Lower leg skin (tissue), 3 donors: ENCODE measurements at regions not wholly inside any gene's neighbourhood (a gene's known extent, or its start where the extent isn't known, plus 50 kb on each side); places are given as distances from the start of the nearest gene placed in this dataset.

Source experiments
- POLR2A ChIP-seq, 2 donors: fragments of 450-650 bp; IDR thresholded peaks; one replicate each; pipeline ENCODE4 v1.6.1; 2016 to 2017; ENCODE audit warnings: antibody characterized with exemption in 2 of 2, mild to moderate bottlenecking in 1 of 2, moderate library complexity in 1 of 2
- TF ChIP-seq, protein P1 (sequence below), 3 donors: fragments of 450-650 bp; IDR thresholded peaks; one replicate each; pipeline ENCODE4 v1.5.1; 2016; ENCODE audit warnings: antibody characterized with exemption in 3 of 3, mild to moderate bottlenecking in 3 of 3, moderate library complexity in 2 of 3

DNA sequence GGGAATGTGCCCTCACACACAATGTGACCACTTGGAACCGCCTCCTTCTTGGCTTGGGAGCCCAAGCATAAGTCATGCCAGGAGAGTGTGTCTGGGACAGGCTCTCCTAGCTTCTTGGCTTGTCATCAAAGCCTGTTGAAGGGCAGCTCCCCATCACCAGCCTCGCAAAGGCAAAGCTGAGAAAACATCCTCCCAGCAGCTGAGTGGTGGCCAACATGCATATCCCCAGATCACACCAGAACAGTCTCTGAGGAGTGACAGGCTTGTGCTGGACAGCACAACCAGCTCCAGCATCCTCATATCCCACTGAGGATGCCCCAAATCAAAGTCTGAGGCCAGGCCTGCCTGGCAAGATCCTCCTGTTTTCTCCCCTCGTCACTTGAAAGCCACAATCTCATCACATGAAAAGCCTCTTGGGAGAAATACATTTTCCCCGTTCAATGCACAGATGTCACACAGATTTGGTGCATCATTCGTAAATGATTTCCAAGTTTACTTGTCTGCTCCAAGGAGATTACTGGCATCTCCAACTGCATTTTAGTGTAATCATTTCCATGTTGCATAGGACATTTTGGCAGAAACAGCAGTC lies 269.3 kb downstream of the TTC32 start:
- TF ChIP-seq, protein P1, sequence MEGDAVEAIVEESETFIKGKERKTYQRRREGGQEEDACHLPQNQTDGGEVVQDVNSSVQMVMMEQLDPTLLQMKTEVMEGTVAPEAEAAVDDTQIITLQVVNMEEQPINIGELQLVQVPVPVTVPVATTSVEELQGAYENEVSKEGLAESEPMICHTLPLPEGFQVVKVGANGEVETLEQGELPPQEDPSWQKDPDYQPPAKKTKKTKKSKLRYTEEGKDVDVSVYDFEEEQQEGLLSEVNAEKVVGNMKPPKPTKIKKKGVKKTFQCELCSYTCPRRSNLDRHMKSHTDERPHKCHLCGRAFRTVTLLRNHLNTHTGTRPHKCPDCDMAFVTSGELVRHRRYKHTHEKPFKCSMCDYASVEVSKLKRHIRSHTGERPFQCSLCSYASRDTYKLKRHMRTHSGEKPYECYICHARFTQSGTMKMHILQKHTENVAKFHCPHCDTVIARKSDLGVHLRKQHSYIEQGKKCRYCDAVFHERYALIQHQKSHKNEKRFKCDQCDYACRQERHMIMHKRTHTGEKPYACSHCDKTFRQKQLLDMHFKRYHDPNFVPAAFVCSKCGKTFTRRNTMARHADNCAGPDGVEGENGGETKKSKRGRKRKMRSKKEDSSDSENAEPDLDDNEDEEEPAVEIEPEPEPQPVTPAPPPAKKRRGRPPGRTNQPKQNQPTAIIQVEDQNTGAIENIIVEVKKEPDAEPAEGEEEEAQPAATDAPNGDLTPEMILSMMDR (IDR thresholded peaks at IDR 0.05) = no peak
- no peak for TF ChIP-seq POLR2A (IDR thresholded peaks at IDR 0.05)
